Epithelial cell of prostate (primary cell): ENCODE measurements at regions not wholly inside any gene's neighbourhood (a gene's known extent, or its start where the extent isn't known, plus 50 kb on each side); places are given as distances from the start of the nearest gene placed in this dataset.

Source experiments
- DNase-seq: peaks from one replicate; pipeline ENCODE4 v3.0.0-alpha.2; 2011; ENCODE audit warnings: low read depth, low spot score
- H3K27ac ChIP-seq: fragments of 450-650 bp; 2 replicates; pipeline ENCODE4 v1.5.1; 2017; ENCODE audit warnings: mild to moderate bottlenecking

DNA sequence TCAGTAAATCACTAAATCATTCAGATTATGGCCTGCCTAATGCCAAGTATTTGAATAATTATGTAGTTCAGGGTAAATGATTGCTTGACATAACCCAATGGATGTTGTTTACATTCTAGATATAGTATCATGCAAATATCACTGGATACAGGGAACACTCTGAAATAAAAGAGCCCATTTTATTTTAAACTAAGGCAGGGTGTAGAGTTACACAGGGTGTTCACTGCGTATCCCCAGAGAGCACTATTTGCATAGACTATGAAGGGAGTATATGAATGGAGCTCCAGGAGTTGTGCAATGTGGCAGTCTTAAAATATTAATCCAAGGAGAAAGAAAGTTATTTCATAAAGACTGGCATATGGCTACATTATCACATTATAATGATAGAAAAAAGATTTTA is 701.1 kb upstream of the KLHL29 start:
- no peak overlapping the region for H3K27ac ChIP-seq
- no peak for DNase-seq

DNA sequence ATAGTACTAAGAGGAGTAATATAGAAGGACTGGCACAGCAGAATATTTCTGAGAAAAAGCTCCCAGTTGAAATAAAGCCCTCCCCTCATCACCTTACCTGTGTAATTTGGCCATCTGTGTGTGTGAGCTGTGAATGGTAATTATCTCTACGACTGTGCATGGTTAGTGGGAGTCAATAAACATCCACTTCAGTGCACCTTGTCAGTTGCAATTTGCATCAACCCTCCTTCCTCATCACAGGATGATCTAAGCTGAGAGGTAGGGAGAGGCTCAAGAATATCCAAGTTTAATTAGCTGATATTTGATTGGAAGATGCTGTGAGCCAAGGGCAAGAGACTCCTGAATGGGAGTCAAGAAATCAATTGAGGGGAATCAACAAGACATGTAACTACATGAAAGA is 694.9 kb upstream of the KLHL29 start:
- DNase-seq: no peak
- no peak overlapping the region for H3K27ac ChIP-seq

DNA sequence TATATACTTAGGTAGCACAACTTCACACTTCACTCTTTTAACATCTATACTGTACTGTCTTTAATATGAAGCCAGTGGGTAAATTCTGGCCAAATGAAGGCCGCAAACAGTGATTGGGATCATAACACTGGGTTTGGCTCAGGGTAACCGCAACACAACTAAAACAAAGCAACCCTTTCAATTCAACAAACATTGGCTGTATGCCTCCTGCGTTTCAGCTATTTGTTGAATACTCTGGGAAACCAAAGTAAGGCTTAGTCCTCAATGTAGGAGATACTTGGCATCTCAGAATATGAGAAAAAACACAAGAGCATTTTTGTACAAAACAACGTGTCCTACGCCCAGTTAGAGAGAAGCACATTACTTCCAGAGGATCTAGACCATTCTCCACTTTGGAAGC is 693.3 kb upstream of the KLHL29 start:
- H3K27ac ChIP-seq: no peak overlapping the region
- DNase-seq: no peak

DNA sequence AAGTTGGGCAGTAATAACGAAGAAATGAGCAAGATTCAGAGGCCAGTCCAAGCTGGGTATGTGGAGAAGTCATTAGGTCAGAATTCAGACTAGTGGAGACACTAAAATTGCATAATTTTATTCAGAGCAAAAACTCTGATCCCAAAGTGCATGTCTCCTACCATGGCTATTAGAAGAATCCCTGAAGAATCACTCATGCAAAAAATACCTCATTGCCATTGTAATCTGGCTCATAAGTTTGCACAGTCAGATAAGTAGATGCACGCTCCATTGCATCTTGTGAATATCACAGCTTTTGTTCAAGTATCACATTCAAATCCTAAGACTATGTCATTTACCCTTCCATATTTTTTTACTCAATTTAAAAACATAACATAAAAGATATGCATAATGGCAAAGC is 692.2 kb upstream of the KLHL29 start:
- no peak for DNase-seq

DNA sequence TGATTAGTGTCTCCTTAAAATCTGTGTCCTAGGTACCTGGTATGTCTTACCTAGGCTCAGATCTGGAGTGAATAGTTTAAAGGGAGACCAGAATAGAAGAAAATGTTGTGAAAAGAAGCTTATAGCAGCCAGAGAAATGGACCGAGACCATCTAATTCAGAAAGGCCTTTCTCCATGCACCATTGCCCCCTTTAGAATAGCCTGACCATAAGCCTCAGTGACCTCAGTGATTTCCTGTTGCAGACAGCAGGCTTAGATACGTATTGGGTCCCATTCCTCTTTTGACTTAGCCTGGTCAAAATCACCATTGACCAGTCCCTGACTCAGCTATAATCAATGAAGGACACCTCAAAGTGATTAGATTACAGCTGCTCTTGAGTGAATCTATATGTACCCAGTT is 690.7 kb upstream of the KLHL29 start:
- DNase-seq: no peak
- no peak overlapping the region for H3K27ac ChIP-seq

More for the DNA sequence above, 692.2 kb upstream of the KLHL29 start:
- H3K27ac ChIP-seq: no peak overlapping the region

DNA sequence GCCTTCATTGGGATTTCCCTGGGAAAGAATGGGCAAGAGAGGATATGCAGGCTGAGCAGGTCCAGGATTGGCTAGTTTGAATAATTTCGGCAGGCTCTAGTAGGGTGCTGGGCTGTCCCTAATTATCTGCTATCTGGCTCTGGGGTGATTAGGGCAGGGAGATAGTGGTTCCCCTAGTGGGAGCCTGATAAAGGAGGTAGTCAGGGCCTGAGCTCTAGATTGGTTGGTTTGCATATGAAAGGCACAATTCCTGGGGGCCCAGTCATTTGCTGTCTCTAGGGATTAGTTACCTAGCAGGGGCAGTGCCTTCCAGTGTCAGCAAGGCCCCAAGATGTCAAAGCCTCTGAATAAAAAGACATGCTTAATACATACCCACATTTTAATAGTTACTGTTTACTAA is 690.1 kb upstream of the KLHL29 start:
- no peak overlapping the region for H3K27ac ChIP-seq

DNA sequence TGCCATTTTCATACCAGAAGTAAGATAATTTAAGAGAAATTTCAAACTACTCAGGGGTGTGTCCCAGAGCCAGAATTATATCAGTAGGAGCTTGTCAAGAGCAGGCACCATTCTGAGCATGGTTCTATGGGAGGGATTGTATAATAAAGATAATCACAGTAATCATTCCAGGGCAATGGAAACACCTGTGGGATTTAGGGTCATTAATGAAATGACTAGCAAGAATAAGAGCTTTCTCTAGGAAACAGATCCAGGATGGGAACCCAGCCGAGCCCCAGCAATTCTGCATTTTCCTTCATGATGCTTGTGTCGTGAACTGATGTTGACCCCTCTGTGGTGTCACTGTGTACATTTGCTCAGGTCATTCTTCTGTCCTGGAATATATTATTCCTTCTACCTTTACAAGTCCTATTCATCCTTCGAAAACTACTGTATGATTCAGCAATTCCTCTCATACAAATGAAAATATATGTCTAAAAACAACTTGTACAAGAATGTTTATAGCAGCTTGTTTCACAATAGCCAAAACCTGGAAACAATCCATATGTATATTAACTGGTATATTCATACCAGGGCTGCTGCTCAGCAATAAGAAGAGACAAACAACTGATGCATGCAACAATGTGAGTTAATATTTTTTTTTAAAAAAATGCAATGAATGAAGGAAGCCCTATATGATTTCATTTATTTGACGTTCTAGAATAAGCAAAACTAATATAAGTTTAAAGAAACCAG is 687.8 kb upstream of the KLHL29 start:
- no peak for DNase-seq
- H3K27ac ChIP-seq: no peak overlapping the region

More for the DNA sequence above, 690.1 kb upstream of the KLHL29 start:
- no peak for DNase-seq

DNA sequence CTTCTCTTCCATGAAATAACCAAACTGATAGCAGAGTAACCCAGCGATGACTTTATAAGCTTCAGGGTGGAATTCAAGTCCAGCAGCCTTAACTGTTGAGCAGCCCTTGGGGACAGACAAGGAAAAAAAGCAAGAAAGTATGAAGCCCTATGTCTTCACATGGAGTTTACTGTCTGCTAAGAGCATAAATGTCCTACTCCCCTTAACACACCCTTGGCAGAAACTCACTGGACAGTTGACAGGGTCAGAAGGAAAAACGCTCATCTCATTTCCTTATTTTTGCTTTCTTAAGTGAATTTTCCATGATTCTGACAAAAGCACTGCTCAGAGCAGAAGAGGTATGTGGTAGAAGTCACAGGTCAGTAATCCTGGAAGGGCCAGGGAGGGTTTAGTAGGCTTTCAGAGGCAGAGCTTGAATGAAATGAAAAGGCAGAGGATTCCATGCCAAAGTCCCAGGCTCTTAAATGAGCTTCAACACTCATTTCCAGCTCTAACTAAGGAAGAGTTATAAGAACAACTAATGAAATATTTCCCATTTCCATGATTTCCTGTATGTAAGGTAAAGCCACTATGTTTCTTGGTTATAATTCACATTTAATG is 683.3 kb upstream of the KLHL29 start:
- no peak overlapping the region for H3K27ac ChIP-seq
- no peak for DNase-seq

DNA sequence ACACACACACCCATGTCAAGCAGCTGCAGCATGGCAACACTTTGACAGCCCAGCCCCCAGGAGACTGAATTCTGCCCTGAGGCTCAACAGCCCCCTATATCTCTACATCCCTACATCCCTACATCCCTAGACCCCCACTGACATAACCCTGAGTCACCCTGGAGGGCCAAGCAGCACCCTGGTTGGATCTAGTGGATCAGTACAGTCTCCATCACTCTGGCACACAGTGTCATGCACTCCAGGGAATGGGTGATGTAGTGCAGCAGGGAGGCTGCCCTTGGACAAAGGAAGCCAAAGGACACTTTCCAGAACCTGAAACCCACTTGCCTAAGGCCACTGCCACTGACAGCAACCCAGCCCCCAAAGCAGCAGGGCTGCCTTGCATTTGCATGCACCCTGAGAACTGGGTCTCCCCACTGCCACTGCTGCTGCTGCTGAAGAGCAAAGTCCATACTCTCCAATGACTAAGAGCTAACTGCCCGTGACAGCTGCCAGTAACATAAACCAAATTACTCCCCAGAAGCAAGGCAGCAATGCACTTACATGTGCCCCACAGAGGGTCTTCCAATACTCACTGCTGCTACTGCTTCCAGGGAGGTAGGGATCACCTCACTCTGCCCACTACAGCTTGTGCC is 681.6 kb upstream of the KLHL29 start:
- H3K27ac ChIP-seq: no peak overlapping the region
- DNase-seq: no peak

DNA sequence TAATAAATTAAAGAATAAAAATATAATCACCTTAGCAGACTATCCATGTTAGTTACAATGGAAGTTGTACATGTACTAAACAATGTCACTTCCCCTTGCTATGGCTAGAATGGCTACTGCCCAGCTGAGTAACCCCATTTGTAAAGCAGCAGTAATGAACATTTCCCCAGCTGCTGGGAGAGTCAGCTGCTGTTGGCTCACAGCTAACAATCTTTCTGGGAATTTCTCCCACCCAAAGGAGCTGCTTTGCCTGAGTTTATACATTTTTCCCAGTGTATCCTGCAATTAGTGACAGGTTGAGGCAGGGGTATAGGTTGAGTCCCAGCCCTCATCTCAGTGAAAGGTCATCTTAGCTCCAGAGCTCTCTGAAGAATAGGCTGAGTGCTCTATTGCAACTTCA is 665.6 kb upstream of the KLHL29 start:
- no peak overlapping the region for H3K27ac ChIP-seq

DNA sequence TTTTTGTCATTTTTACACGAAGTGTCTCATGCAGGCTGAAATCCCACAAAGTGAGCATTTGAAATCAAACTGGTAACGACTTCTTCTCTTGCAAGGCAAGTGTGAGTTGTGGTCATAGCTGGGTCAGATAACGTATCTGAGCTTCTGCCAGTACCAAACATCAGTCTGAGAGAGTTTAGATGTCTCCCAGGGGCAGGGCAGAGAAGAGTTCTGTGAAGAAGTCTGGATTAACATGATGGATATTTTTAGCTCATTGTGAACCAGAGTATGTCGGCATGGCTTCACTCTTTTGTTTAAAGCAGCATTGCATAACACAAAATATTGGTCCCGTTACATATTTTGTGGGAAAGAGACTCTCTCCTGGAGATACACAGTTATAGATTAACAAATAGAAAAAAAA is 655.5 kb upstream of the KLHL29 start:
- DNase-seq: no peak
- no peak overlapping the region for H3K27ac ChIP-seq

More for the DNA sequence above, 665.6 kb upstream of the KLHL29 start:
- no peak for DNase-seq

DNA sequence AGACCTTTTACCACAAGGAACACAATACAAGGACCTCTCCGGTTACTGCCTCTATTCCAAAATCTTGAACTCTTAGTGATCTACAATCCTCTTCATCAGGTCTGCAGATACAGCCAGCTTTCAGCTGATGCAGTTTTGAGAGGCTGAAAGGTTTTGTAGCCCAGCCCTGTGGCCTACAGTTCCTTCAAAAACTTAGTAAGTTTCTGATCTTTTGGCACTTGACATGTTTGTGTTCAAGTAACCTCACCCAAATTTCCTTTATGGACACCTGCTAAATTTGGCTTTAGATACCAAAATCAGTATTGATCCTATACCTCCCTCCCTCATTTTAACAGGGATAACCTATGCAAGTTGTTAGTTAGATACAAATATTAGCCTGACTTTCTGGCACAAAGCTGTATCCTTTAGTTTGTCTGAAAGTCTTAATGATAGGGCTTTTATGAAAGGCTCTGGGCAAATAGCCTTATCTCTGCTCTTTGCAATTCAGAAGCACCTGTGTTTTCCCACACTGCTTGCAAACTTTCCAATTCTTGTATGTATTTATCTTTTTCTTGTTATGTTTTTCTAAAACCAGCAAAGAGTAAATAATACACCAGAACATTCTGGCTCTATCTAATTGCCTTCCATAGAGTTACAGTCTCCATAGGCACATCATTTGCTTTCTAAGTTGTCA is 650.5 kb upstream of the KLHL29 start:
- H3K27ac ChIP-seq: no peak overlapping the region
- no peak for DNase-seq

DNA sequence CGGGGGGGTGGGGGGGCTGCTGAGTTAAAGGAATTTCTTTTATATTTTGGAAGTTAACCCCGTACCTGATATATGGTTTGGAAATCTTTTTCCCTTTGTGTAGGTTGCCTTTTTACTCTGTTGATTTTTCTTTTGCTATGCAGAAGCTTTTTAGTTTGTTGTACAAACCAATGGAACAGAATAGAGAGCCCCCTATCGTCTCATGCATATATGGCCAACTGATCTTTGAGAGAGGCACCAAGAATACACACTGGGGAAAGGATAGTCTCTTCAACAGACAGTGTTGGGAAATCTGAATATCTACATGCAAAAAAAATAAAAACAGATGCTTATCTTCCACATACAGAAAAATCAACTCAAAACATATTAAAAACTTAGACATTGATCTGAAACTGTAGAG is 647.8 kb upstream of the KLHL29 start:
- no peak overlapping the region for H3K27ac ChIP-seq
- DNase-seq: no peak

DNA sequence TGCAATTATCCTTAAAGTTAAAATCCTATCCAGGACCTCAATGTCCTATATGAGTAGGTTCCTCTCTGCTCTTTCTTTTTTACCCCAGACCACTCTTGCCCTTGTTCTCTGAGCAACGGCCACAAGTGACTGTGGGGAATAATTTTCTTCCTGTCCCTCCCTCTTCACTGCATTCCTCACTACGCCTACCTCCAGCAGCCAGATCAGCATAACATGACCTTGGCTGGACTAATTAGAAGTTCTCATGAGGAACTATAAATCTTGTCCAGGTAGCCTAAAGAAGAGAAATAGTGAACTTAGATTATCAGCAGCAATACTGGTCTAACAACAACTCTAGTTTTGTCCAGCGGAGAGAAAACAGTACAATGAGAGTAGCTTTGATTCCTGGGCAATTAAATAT is 643.8 kb upstream of the KLHL29 start:
- DNase-seq: no peak
- H3K27ac ChIP-seq: no peak overlapping the region

DNA sequence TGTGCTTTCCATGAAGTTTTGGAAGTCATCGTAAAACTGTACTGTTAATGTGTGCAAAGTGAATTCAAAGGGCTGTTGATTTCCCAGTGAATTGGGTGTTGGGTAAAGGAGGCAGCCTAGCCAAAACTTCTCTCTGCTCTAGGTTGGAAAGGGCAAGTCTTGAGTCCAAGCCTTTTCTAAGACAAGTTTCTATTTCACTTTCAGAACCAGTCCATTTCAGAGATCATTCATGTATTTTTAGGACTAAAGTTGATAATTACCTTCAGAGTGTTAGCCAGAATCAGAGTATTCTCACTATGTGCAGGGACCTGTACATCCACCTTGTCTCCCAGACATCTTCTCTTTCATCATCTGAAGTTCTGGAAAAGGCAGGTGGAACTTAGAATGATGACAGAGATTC is 636.1 kb upstream of the KLHL29 start:
- no peak for DNase-seq
- H3K27ac ChIP-seq: no peak overlapping the region

DNA sequence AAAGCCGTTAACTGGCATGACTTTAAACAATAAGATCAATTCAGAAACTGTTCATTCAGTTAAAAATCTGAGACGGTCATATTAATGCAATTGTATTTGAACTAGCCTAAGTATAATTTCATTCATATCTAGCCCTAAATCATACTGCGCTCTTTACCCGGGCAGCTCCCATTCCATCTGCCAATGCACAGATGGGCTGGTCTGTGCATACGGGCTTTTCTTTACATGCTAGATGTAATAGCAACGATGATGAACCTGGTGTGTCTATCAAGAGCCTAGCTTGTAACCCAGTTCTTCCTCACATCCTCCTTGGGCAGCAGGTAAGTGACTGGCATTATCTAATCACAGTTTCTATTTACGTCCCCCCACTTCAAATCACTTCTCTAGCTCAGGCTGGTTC is 631.5 kb upstream of the KLHL29 start:
- no peak for DNase-seq
- no peak overlapping the region for H3K27ac ChIP-seq

DNA sequence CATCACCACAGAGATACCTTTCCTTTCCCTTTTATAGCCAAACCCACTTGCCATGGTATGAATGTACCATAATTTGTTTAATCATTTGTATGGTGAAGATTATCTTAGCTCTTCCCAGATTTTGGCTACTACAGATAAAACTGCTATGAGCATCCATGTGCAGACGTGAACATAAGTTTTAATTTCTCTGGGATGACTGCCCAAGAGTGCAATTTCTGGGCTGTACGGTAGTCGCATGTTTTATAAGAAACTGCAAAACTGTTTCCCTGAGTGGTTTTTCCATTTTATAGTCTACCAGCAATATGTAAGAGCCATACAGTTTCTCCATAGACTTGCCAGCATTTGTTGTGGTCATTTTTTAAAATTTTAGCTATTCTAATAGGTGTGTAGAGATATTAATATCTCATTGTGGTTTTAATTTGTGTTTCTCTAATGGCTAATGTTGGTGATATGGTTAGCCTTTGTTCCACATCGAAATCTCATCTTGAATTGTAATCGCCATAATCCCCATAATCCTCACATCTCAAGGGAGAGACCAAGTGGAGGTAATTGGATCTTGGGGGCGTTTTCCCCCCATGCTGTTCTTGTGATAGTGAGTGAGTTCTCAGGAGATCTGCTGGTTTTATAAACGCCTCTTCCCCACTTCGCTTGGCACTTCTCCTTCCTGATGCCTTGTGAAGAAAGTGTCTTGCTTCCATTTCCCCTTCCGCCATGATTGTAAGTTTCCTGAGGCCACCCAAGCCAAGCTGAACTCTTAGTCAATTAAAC is 628.5 kb upstream of the KLHL29 start:
- H3K27ac ChIP-seq: no peak overlapping the region
- no peak for DNase-seq

DNA sequence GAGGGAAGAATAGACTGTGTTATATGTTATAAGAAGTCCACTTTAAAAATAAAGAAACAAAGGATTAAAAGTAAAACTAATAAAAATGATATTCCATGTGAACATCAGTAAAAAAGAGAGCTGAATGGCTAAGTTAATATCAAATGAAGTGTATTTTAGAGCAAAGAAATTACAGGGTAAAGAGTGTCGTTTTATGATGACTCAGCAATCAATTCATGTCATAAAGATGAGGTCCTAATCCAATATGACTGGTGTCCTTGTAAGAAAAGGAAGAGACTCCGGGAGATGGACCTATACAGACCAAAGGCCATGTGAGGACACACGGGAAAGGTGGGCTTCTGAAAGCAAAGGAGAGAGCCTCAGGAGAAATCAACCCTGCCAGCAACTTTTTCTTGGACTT is 615.5 kb upstream of the KLHL29 start:
- H3K27ac ChIP-seq: no peak overlapping the region

DNA sequence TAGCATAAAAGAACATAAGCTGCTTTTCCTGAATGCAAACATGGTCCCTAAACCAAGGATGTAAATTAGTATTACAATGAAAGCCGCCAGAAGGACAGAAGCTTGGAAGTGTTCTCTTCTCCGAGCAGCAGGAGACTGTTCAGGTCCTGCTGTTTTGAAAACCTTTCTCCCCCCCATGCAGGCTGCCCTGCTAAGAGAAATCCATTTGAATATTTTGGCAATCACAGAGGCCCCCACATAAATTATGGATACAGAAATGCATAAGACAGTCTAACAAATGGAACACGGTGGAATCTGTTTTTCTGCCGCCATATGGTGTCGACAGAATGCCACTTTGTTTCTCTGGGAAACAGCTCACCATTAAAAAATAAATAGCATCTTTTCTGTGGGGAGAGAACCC is 600.4 kb upstream of the KLHL29 start:
- no peak overlapping the region for H3K27ac ChIP-seq
- DNase-seq: no peak

More for the DNA sequence above, 615.5 kb upstream of the KLHL29 start:
- no peak for DNase-seq

DNA sequence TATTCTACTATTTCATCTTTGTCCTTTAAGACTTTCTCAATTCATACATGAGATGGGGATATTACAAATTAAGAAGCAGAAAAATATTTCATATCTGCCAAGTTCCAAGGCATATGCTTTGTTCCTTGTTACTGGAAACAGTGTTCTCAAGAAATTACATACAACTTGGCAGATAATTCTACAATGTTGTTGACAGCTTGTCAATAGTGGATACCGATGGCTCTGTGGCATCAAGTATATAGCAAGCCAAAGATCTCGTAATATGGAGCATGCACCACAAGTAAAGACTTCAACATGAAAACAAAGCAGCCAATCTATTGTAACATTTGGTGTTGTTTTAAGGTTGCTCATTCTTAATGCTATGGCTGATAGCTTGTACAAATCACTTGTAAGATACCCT is 598.2 kb upstream of the KLHL29 start:
- DNase-seq: no peak

More for the DNA sequence above, 598.2 kb upstream of the KLHL29 start:
- no peak overlapping the region for H3K27ac ChIP-seq
